SK-N-DZ (cell line): ENCODE measurements at regions not wholly inside any gene's neighbourhood (a gene's known extent, or its start where the extent isn't known, plus 50 kb on each side); places are given as distances from the start of the nearest gene placed in this dataset.

Source experiments
- DNase-seq: peaks from one replicate; pipeline ENCODE4 v3.0.0-alpha.2; 2015; ENCODE audit warnings: low spot score

- no peak for DNase-seq
These were observed 579.5 kb downstream of the CAAP1 start for GRCh38 chr9:26313108-26313507.

- no peak for DNase-seq
These were observed 581.1 kb downstream of the CAAP1 start for GRCh38 chr9:26311463-26311995.

GRCh38 chr9:26310294-26310693 lies 582.3 kb downstream of the CAAP1 start:
- DNase-seq: no peak

GRCh38 chr9:26308328-26308727 lies 584.3 kb downstream of the CAAP1 start:
- DNase-seq: no peak

GRCh38 chr9:26301659-26302058 lies 590.9 kb downstream of the CAAP1 start:
- DNase-seq: no peak

GRCh38 chr9:26301046-26301445 lies 591.6 kb downstream of the CAAP1 start:
- no peak for DNase-seq

- no peak for DNase-seq
These were observed 595.6 kb downstream of the CAAP1 start for GRCh38 chr9:26296910-26297572.

- no peak for DNase-seq
These were observed 599.7 kb downstream of the CAAP1 start for GRCh38 chr9:26292943-26293342.

GRCh38 chr9:26271495-26272122 lies 593.4 kb upstream of the TUSC1 start:
- peak; percentile 0 for DNase-seq

- DNase-seq: no peak
These were observed 588.0 kb upstream of the TUSC1 start for GRCh38 chr9:26266146-26266793.

- DNase-seq: no peak
These were observed 586.7 kb upstream of the TUSC1 start for GRCh38 chr9:26264709-26265601.

GRCh38 chr9:26263478-26263877 lies 585.2 kb upstream of the TUSC1 start:
- no peak for DNase-seq

GRCh38 chr9:26262421-26263107 lies 584.3 kb upstream of the TUSC1 start:
- DNase-seq: no peak

- DNase-seq: no peak
These were observed 583.5 kb upstream of the TUSC1 start for GRCh38 chr9:26261503-26262330.

- no peak for DNase-seq
These were observed 582.0 kb upstream of the TUSC1 start for GRCh38 chr9:26260238-26260637.

- no peak for DNase-seq
These were observed 569.6 kb upstream of the TUSC1 start for GRCh38 chr9:26247861-26248260.

GRCh38 chr9:26244661-26245451 lies 566.6 kb upstream of the TUSC1 start:
- DNase-seq: no peak

GRCh38 chr9:26243726-26244125 lies 565.5 kb upstream of the TUSC1 start:
- DNase-seq: no peak

GRCh38 chr9:26243029-26243697 lies 564.9 kb upstream of the TUSC1 start:
- DNase-seq: no peak
